ENCODE measurements at regions not wholly inside any gene's neighbourhood (a gene's known extent, or its start where the extent isn't known, plus 50 kb on each side); places are given as distances from the start of the nearest gene placed in this dataset.
"Not testable (repeated sequence)": the region's sequence is repeated elsewhere in the genome, so short reads cannot be mapped to it uniquely, and the experiment has no call there.

GRCh38 chr15:98294126-98294525 is 333.6 kb downstream of the ARRDC4 start:
- Histone ChIP-seq H3K9me3 (ENCODE audit: control insufficient read depth in 5 of 5, low read length in 5 of 5) (no peaks in the 10 kb centered on the region), H3K27me3 (ENCODE audit: control insufficient read depth in 5 of 5, insufficient read depth in 4 of 5, low read length in 5 of 5) (peaks cover 16 to 22% (median 17%) of the 10 kb centered on the region in 5 donors), H3K9ac (ENCODE audit: low read length in 5 of 5) (no peak overlapping the region), H3K27ac (ENCODE audit: low read depth, low read length) (no peak overlapping the region), H3K36me3 (ENCODE audit: control insufficient read depth in 5 of 5, insufficient read depth in 5 of 5, low read length in 5 of 5) (no peaks in the 10 kb centered on the region), H3K4me3 (ENCODE audit: low read depth in 1 of 5, low read length in 5 of 5) (no peak overlapping the region), H3K4me1 (ENCODE audit: control insufficient read depth in 5 of 5, insufficient read depth in 5 of 5, low read length in 5 of 5) (peaks cover 0 to 7% (median 6%) of the 10 kb centered on the region in 5 donors)

- peaks cover 16 to 26% (median 22%) of the 10 kb centered on the region in 5 donors for H3K27me3 ChIP-seq (ENCODE audit: control insufficient read depth in 5 of 5, insufficient read depth in 4 of 5, low read length in 5 of 5)
- H3K27ac ChIP-seq (ENCODE audit: low read depth, low read length); H3K4me1 ChIP-seq (ENCODE audit: control insufficient read depth in 5 of 5, insufficient read depth in 5 of 5, low read length in 5 of 5); H3K4me3 ChIP-seq (ENCODE audit: low read depth in 1 of 5, low read length in 5 of 5); H3K36me3 ChIP-seq (ENCODE audit: control insufficient read depth in 5 of 5, insufficient read depth in 5 of 5, low read length in 5 of 5); H3K9me3 ChIP-seq (ENCODE audit: control insufficient read depth in 5 of 5, low read length in 5 of 5); H3K9ac ChIP-seq (ENCODE audit: low read length in 5 of 5): not testable (repeated sequence)
Measured at GRCh38 chr15:98295101-98295759, 334.7 kb downstream of the ARRDC4 start.

GRCh38 chr15:98296653-98297052 is 336.1 kb downstream of the ARRDC4 start:
- no peaks in the 10 kb centered on the region for H3K9me3 ChIP-seq (ENCODE audit: control insufficient read depth in 5 of 5, low read length in 5 of 5)
- H3K9ac ChIP-seq (ENCODE audit: low read length in 5 of 5): no peak overlapping the region
- peaks cover 0 to 7% (median 6%) of the 10 kb centered on the region in 5 donors for H3K4me1 ChIP-seq (ENCODE audit: control insufficient read depth in 5 of 5, insufficient read depth in 5 of 5, low read length in 5 of 5)
- peaks cover 15 to 22% (median 18%) of the 10 kb centered on the region in 5 donors for H3K27me3 ChIP-seq (ENCODE audit: control insufficient read depth in 5 of 5, insufficient read depth in 4 of 5, low read length in 5 of 5)
- H3K36me3 ChIP-seq (ENCODE audit: control insufficient read depth in 5 of 5, insufficient read depth in 5 of 5, low read length in 5 of 5): no peaks in the 10 kb centered on the region
- no peak overlapping the region for H3K27ac ChIP-seq (ENCODE audit: low read depth, low read length)
- H3K4me3 ChIP-seq (ENCODE audit: low read depth in 1 of 5, low read length in 5 of 5): no peak overlapping the region

GRCh38 chr15:98304371-98304770 is 343.9 kb downstream of the ARRDC4 start:
- H3K36me3 ChIP-seq (ENCODE audit: control insufficient read depth in 5 of 5, insufficient read depth in 5 of 5, low read length in 5 of 5): no peaks in the 10 kb centered on the region
- H3K27ac ChIP-seq (ENCODE audit: low read depth, low read length): no peak overlapping the region
- H3K9me3 ChIP-seq (ENCODE audit: control insufficient read depth in 5 of 5, low read length in 5 of 5): peaks cover 0 to 5% (median 0%) of the 10 kb centered on the region in 5 donors
- H3K27me3 ChIP-seq (ENCODE audit: control insufficient read depth in 5 of 5, insufficient read depth in 4 of 5, low read length in 5 of 5): peaks cover 0 to 10% (median 5%) of the 10 kb centered on the region in 5 donors
- no peaks in the 10 kb centered on the region for H3K4me1 ChIP-seq (ENCODE audit: control insufficient read depth in 5 of 5, insufficient read depth in 5 of 5, low read length in 5 of 5)
- H3K4me3 ChIP-seq (ENCODE audit: low read depth in 1 of 5, low read length in 5 of 5): no peak overlapping the region
- H3K9ac ChIP-seq (ENCODE audit: low read length in 5 of 5): no peak overlapping the region

- Histone ChIP-seq H3K36me3 (ENCODE audit: control insufficient read depth in 5 of 5, insufficient read depth in 5 of 5, low read length in 5 of 5) (no peaks in the 10 kb centered on the region), H3K4me1 (ENCODE audit: control insufficient read depth in 5 of 5, insufficient read depth in 5 of 5, low read length in 5 of 5) (no peaks in the 10 kb centered on the region), H3K27ac (ENCODE audit: low read depth, low read length) (no peak overlapping the region), H3K27me3 (ENCODE audit: control insufficient read depth in 5 of 5, insufficient read depth in 4 of 5, low read length in 5 of 5) (peaks cover 0 to 5% (median 2%) of the 10 kb centered on the region in 5 donors), H3K4me3 (ENCODE audit: low read depth in 1 of 5, low read length in 5 of 5) (no peak overlapping the region), H3K9me3 (ENCODE audit: control insufficient read depth in 5 of 5, low read length in 5 of 5) (peaks cover 0 to 5% (median 0%) of the 10 kb centered on the region in 5 donors), H3K9ac (ENCODE audit: low read length in 5 of 5) (no peak overlapping the region)
Measured at GRCh38 chr15:98308117-98308516, 340.2 kb upstream of the IGF1R start.

GRCh38 chr15:98311566-98312188 is 336.7 kb upstream of the IGF1R start:
- Histone ChIP-seq H3K4me3 (ENCODE audit: low read depth in 1 of 5, low read length in 5 of 5) (no peak overlapping the region), H3K9ac (ENCODE audit: low read length in 5 of 5) (no peak overlapping the region)

GRCh38 chr15:98312913-98313312 is 335.4 kb upstream of the IGF1R start:
- Histone ChIP-seq H3K36me3 (ENCODE audit: control insufficient read depth in 5 of 5, insufficient read depth in 5 of 5, low read length in 5 of 5) (no peaks in the 10 kb centered on the region), H3K4me3 (ENCODE audit: low read depth in 1 of 5, low read length in 5 of 5) (no peak overlapping the region), H3K27ac (ENCODE audit: low read depth, low read length) (no peak overlapping the region), H3K27me3 (ENCODE audit: control insufficient read depth in 5 of 5, insufficient read depth in 4 of 5, low read length in 5 of 5) (peaks cover 0 to 5% (median 0%) of the 10 kb centered on the region in 5 donors), H3K9me3 (ENCODE audit: control insufficient read depth in 5 of 5, low read length in 5 of 5) (peaks cover 0 to 3% (median 0%) of the 10 kb centered on the region in 5 donors), H3K9ac (ENCODE audit: low read length in 5 of 5) (no peak overlapping the region), H3K4me1 (ENCODE audit: control insufficient read depth in 5 of 5, insufficient read depth in 5 of 5, low read length in 5 of 5) (peaks cover 0 to 7% (median 0%) of the 10 kb centered on the region in 5 donors)

More at GRCh38 chr15:98311566-98312188, 336.7 kb upstream of the IGF1R start:
- Histone ChIP-seq H3K4me1 (ENCODE audit: control insufficient read depth in 5 of 5, insufficient read depth in 5 of 5, low read length in 5 of 5) (peaks cover 0 to 7% (median 0%) of the 10 kb centered on the region in 5 donors), H3K36me3 (ENCODE audit: control insufficient read depth in 5 of 5, insufficient read depth in 5 of 5, low read length in 5 of 5) (no peaks in the 10 kb centered on the region), H3K27me3 (ENCODE audit: control insufficient read depth in 5 of 5, insufficient read depth in 4 of 5, low read length in 5 of 5) (peaks cover 0 to 5% (median 0%) of the 10 kb centered on the region in 5 donors), H3K9me3 (ENCODE audit: control insufficient read depth in 5 of 5, low read length in 5 of 5) (peaks cover 0 to 5% (median 0%) of the 10 kb centered on the region in 5 donors), H3K27ac (ENCODE audit: low read depth, low read length) (no peak overlapping the region)

- Histone ChIP-seq H3K9me3 (ENCODE audit: control insufficient read depth in 5 of 5, low read length in 5 of 5) (peaks cover 0 to 2% (median 0%) of the 10 kb centered on the region in 5 donors), H3K4me3 (ENCODE audit: low read depth in 1 of 5, low read length in 5 of 5) (no peak overlapping the region), H3K27me3 (ENCODE audit: control insufficient read depth in 5 of 5, insufficient read depth in 4 of 5, low read length in 5 of 5) (peaks cover 0 to 5% (median 0%) of the 10 kb centered on the region in 5 donors), H3K36me3 (ENCODE audit: control insufficient read depth in 5 of 5, insufficient read depth in 5 of 5, low read length in 5 of 5) (no peaks in the 10 kb centered on the region), H3K9ac (ENCODE audit: low read length in 5 of 5) (no peak overlapping the region), H3K27ac (ENCODE audit: low read depth, low read length) (no peak overlapping the region), H3K4me1 (ENCODE audit: control insufficient read depth in 5 of 5, insufficient read depth in 5 of 5, low read length in 5 of 5) (peaks cover 0 to 7% (median 0%) of the 10 kb centered on the region in 5 donors)
Measured at GRCh38 chr15:98315971-98316370, 332.4 kb upstream of the IGF1R start.

GRCh38 chr15:98321896-98322295 is 326.4 kb upstream of the IGF1R start:
- peaks cover 0 to 8% (median 0%) of the 10 kb centered on the region in 5 donors for H3K4me1 ChIP-seq (ENCODE audit: control insufficient read depth in 5 of 5, insufficient read depth in 5 of 5, low read length in 5 of 5)
- H3K36me3 ChIP-seq (ENCODE audit: control insufficient read depth in 5 of 5, insufficient read depth in 5 of 5, low read length in 5 of 5): no peaks in the 10 kb centered on the region
- peaks cover 0 to 2% (median 0%) of the 10 kb centered on the region in 5 donors for H3K27me3 ChIP-seq (ENCODE audit: control insufficient read depth in 5 of 5, insufficient read depth in 4 of 5, low read length in 5 of 5)
- no peak overlapping the region for H3K9ac ChIP-seq (ENCODE audit: low read length in 5 of 5)
- no peak overlapping the region for H3K4me3 ChIP-seq (ENCODE audit: low read depth in 1 of 5, low read length in 5 of 5)
- H3K9me3 ChIP-seq (ENCODE audit: control insufficient read depth in 5 of 5, low read length in 5 of 5): peaks cover 0 to 9% (median 7%) of the 10 kb centered on the region in 5 donors
- H3K27ac ChIP-seq (ENCODE audit: low read depth, low read length): no peak overlapping the region

- Histone ChIP-seq H3K27me3 (ENCODE audit: control insufficient read depth in 5 of 5, insufficient read depth in 4 of 5, low read length in 5 of 5) (peaks cover 0 to 2% (median 0%) of the 10 kb centered on the region in 5 donors), H3K4me3 (ENCODE audit: low read depth in 1 of 5, low read length in 5 of 5) (no peak overlapping the region), H3K27ac (ENCODE audit: low read depth, low read length) (no peak overlapping the region), H3K9ac (ENCODE audit: low read length in 5 of 5) (no peak overlapping the region), H3K4me1 (ENCODE audit: control insufficient read depth in 5 of 5, insufficient read depth in 5 of 5, low read length in 5 of 5) (peaks cover 0 to 8% (median 0%) of the 10 kb centered on the region in 5 donors), H3K9me3 (ENCODE audit: control insufficient read depth in 5 of 5, low read length in 5 of 5) (peaks cover 0 to 9% (median 7%) of the 10 kb centered on the region in 5 donors), H3K36me3 (ENCODE audit: control insufficient read depth in 5 of 5, insufficient read depth in 5 of 5, low read length in 5 of 5) (no peaks in the 10 kb centered on the region)
Measured at GRCh38 chr15:98322581-98322980, 325.8 kb upstream of the IGF1R start.
